AG10803 (cell line): ENCODE measurements at regions not wholly inside any gene's neighbourhood (a gene's known extent, or its start where the extent isn't known, plus 50 kb on each side); places are given as distances from the start of the nearest gene placed in this dataset.

Experiments used
- DNase-seq: peaks from one replicate; pipeline ENCODE4 v3.0.0; 2010; ENCODE audit warnings: low read depth
- H3K4me3 ChIP-seq: 2 replicates; pipeline ENCODE4 v1.5.1; 2011; ENCODE audit warnings: mild to moderate bottlenecking, low read length, control low read depth
- CTCF ChIP-seq: conservative IDR thresholded peaks from 2 replicates; pipeline ENCODE4 v1.5.1; 2011; ENCODE audit warnings: mild to moderate bottlenecking, low read length, control low read depth, inconsistent platforms

- no peak for DNase-seq
- no peak overlapping the region for H3K4me3 ChIP-seq
- no peak for TF ChIP-seq CTCF
Measured at GRCh38 chr5:152221721-152222629, 183.1 kb downstream of the NMUR2 start.

GRCh38 chr5:152218694-152219093 lies 186.4 kb downstream of the NMUR2 start:
- no peak for TF ChIP-seq CTCF
- H3K4me3 ChIP-seq, result no peak overlapping the region
- DNase-seq, result no peak

GRCh38 chr5:152205804-152206203 lies 199.3 kb downstream of the NMUR2 start:
- TF ChIP-seq CTCF, result no peak
- DNase-seq, result no peak
- H3K4me3 ChIP-seq, result no peak overlapping the region

GRCh38 chr5:152202321-152202720 lies 202.8 kb downstream of the NMUR2 start:
- no peak for DNase-seq
- H3K4me3 ChIP-seq, result no peak overlapping the region
- no peak for TF ChIP-seq CTCF

- no peak for TF ChIP-seq CTCF
- DNase-seq, result no peak
- no peak overlapping the region for H3K4me3 ChIP-seq
Measured at GRCh38 chr5:152193391-152194107, 211.5 kb downstream of the NMUR2 start.

GRCh38 chr5:152188251-152188650 lies 216.8 kb downstream of the NMUR2 start:
- H3K4me3 ChIP-seq, result no peak overlapping the region
- TF ChIP-seq CTCF, result no peak

GRCh38 chr5:152187668-152188067 lies 217.4 kb downstream of the NMUR2 start:
- no peak overlapping the region for H3K4me3 ChIP-seq
- DNase-seq, result no peak
- no peak for TF ChIP-seq CTCF

More at GRCh38 chr5:152188251-152188650, 216.8 kb downstream of the NMUR2 start:
- DNase-seq, result no peak
